GM23338 (cell line): ENCODE measurements at regions not wholly inside any gene's neighbourhood (a gene's known extent, or its start where the extent isn't known, plus 50 kb on each side); places are given as distances from the start of the nearest gene placed in this dataset.

Experiments
- ATAC-seq: fragments of 200-7000 bp; cut with Tn5 transposase; 3 replicates; pipeline ENCODE4 v1.9.1; 2020
- DNase-seq: peaks from one replicate; pipeline ENCODE4 v3.0.0-alpha.2; 2015; ENCODE audit warnings: low spot score
- H2AFZ ChIP-seq: fragments of 200-600 bp; sonication (generic); 2 replicates; pipeline ENCODE4 v1.8.0; 2016; ENCODE audit warnings: antibody characterized with exemption, mild to moderate bottlenecking, moderate library complexity
- H3F3A ChIP-seq: fragments of 200-600 bp; sonication (generic); replicated peaks from 2 replicates; pipeline ENCODE4 v1.8.0; 2017; ENCODE audit warnings: antibody characterized with exemption, mixed run types, low read depth
- H3K27ac ChIP-seq: fragments of 200-600 bp; sonication (generic); 2 replicates; pipeline ENCODE4 v1.6.1; 2016; ENCODE audit warnings: low read depth
- H3K27me3 ChIP-seq: fragments of 200-600 bp; sonication (generic); 2 replicates; pipeline ENCODE4 v1.8.0; 2016; ENCODE audit warnings: mild to moderate bottlenecking, mixed run types, moderate library complexity; ENCODE audit not compliant: insufficient read depth
- H3K36me3 ChIP-seq: fragments of 200-600 bp; sonication (generic); 2 replicates; pipeline ENCODE4 v1.8.0; 2016; ENCODE audit warnings: mild to moderate bottlenecking; ENCODE audit not compliant: insufficient read depth
- H3K4me1 ChIP-seq: fragments of 200-600 bp; sonication (generic); 2 replicates; pipeline ENCODE4 v1.8.0; 2016; ENCODE audit warnings: mild to moderate bottlenecking, moderate library complexity; ENCODE audit not compliant: insufficient read depth
- H3K4me2 ChIP-seq: fragments of 200-600 bp; sonication (generic); 2 replicates; pipeline ENCODE4 v1.7.1; 2017; ENCODE audit warnings: mixed run types
- H3K4me3 ChIP-seq: fragments of 200-600 bp; sonication (generic); 2 replicates; pipeline ENCODE4 v1.6.1; 2016; ENCODE audit warnings: mixed run types
- H3K79me2 ChIP-seq: fragments of 200-600 bp; sonication (generic); replicated peaks from 2 replicates; pipeline ENCODE4 v1.8.0; 2017; ENCODE audit warnings: mild to moderate bottlenecking; ENCODE audit not compliant: insufficient read depth
- H3K9me2 ChIP-seq: fragments of 200-600 bp; sonication (generic); 2 replicates; pipeline ENCODE4 v1.8.0; 2017; ENCODE audit not compliant: insufficient read depth
- H4K20me1 ChIP-seq: fragments of 200-600 bp; sonication (generic); replicated peaks from 2 replicates; pipeline ENCODE4 v1.8.0; 2017; ENCODE audit warnings: mild to moderate bottlenecking; ENCODE audit not compliant: insufficient read depth
- H3K27ac Mint-ChIP-seq: 2 replicates; pipeline ENCODE4 v1.8.0; 2020; ENCODE audit warnings: inconsistent platforms, mild to moderate bottlenecking, moderate library complexity, mixed read lengths
- H3K27me3 Mint-ChIP-seq: 3 replicates; pipeline ENCODE4 v1.8.0; 2022; ENCODE audit warnings: low read depth, mild to moderate bottlenecking, moderate library complexity, mixed read lengths, inconsistent platforms; ENCODE audit not compliant: insufficient read depth, poor library complexity
- H3K36me3 Mint-ChIP-seq: 3 replicates; pipeline ENCODE4 v1.8.0; 2021; ENCODE audit warnings: low read depth, mild to moderate bottlenecking, inconsistent platforms, moderate library complexity, mixed read lengths
- H3K4me1 Mint-ChIP-seq: 3 replicates; pipeline ENCODE4 v1.8.0; 2020; ENCODE audit warnings: mild to moderate bottlenecking, inconsistent platforms, mixed read lengths
- H3K4me3 Mint-ChIP-seq: 3 replicates; pipeline ENCODE4 v1.8.0; 2021; ENCODE audit warnings: moderate library complexity, mild to moderate bottlenecking, inconsistent platforms, mixed read lengths
- H3K9me3 Mint-ChIP-seq: 3 replicates; pipeline ENCODE4 v1.8.0; 2020; ENCODE audit warnings: moderate library complexity, mild to moderate bottlenecking, inconsistent platforms, mixed read lengths
- EZH2 ChIP-seq: fragments of 200-600 bp; sonication (generic); IDR thresholded peaks from one replicate; pipeline ENCODE4 v1.8.0; 2017; ENCODE audit warnings: antibody characterized with exemption, mild to moderate bottlenecking, low read depth; ENCODE audit not compliant: unreplicated experiment
- EZH2phosphoT487 ChIP-seq: fragments of 200-600 bp; sonication (generic); IDR thresholded peaks from one replicate; pipeline ENCODE4 v1.8.1; 2018; ENCODE audit warnings: antibody characterized with exemption; ENCODE audit not compliant: unreplicated experiment
- NANOG ChIP-seq: IDR thresholded peaks from 2 replicates; pipeline ENCODE4 v1.6.1; 2016; ENCODE audit warnings: antibody characterized with exemption, borderline replicate concordance
- POLR2AphosphoS5 ChIP-seq: IDR thresholded peaks from 2 replicates; pipeline ENCODE4 v1.6.1; 2016; ENCODE audit warnings: antibody characterized with exemption, low read depth
- STAT1 ChIP-seq: IDR thresholded peaks from one replicate; pipeline ENCODE4 v1.6.1; 2016; ENCODE audit warnings: antibody characterized with exemption; ENCODE audit not compliant: unreplicated experiment
- ZNF114 ChIP-seq: fragments of 250-450 bp; sonication (Bioruptor Pico); IDR thresholded peaks from 2 replicates; pipeline ENCODE4 v1.5.0; 2020; ENCODE audit warnings: mild to moderate bottlenecking, moderate library complexity
- ZNF331 ChIP-seq: fragments of 250-450 bp; sonication (Bioruptor Pico); IDR thresholded peaks from 2 replicates; pipeline ENCODE4 v1.5.0; 2020; ENCODE audit warnings: low read depth, mild to moderate bottlenecking, moderate library complexity
- TF ChIP-seq, protein P1 (sequence below), 2 experiments: fragments of 200-600 bp in 1 of 2; sonication (generic) in 1 of 2; conservative IDR thresholded peaks; 2 replicates each; pipeline versions ENCODE4 v1.5.1 to v1.6.1; 2016 to 2017; ENCODE audit warnings: antibody characterized with exemption in 2 of 2, low read depth in 2 of 2, mild to moderate bottlenecking in 2 of 2, moderate library complexity in 1 of 2
- TF ChIP-seq, protein P2 (sequence below): IDR thresholded peaks from one replicate; pipeline ENCODE4 v1.6.1; 2018; ENCODE audit warnings: antibody characterized with exemption; ENCODE audit not compliant: unreplicated experiment
- TF ChIP-seq, protein P3 (sequence below): IDR thresholded peaks from 2 replicates; pipeline ENCODE4 v1.6.1; 2016; ENCODE audit warnings: antibody characterized with exemption

DNA sequence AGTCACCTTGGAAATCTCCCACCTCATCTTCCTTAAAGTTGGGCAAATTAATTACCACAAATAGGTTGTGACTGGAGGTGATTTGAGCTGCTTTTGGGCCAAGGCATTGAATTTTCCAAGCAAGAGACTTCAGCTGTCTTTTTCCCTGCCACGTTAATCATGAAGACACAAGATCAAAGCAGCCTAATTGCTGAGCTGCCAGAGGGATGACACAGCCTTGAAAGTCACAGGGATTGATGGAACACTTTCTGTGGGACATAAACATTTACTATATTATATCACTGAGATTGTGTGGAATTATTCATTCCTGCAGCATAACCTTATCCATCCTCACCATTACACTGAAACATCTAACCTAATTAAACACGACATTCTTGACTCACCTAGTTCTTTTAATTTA lies 172.2 kb downstream of the FAM170A start:
- no peaks in the 10 kb centered on the region for H3K9me2 ChIP-seq
- H4K20me1 ChIP-seq: no peaks in the 10 kb centered on the region
- H3K4me1 Mint-ChIP-seq: peaks cover 10% of the 10 kb centered on the region; the same call in 2 of the 3 replicates
- no peak overlapping the region for H3K27ac ChIP-seq
- H2AFZ ChIP-seq: no peak overlapping the region
- no peaks in the 10 kb centered on the region for H3F3A ChIP-seq
- no peaks in the 10 kb centered on the region for H3K27me3 ChIP-seq
- no peak for ATAC-seq
- no peaks in the 10 kb centered on the region for H3K36me3 ChIP-seq
- H3K27ac Mint-ChIP-seq: no peak overlapping the region
- H3K4me3 Mint-ChIP-seq: no peak overlapping the region
- no peaks in the 10 kb centered on the region for H3K36me3 Mint-ChIP-seq
- H3K27me3 Mint-ChIP-seq: no peaks in the 10 kb centered on the region
- no peaks in the 10 kb centered on the region for H3K4me1 ChIP-seq
- H3K4me3 ChIP-seq: no peak overlapping the region
- H3K9me3 Mint-ChIP-seq: peaks cover 2% of the 10 kb centered on the region; the same call in 1 of the 3 replicates
- H3K79me2 ChIP-seq: no peaks in the 10 kb centered on the region
- TF ChIP-seq EZH2phosphoT487: no peak
- TF ChIP-seq, protein P1, sequence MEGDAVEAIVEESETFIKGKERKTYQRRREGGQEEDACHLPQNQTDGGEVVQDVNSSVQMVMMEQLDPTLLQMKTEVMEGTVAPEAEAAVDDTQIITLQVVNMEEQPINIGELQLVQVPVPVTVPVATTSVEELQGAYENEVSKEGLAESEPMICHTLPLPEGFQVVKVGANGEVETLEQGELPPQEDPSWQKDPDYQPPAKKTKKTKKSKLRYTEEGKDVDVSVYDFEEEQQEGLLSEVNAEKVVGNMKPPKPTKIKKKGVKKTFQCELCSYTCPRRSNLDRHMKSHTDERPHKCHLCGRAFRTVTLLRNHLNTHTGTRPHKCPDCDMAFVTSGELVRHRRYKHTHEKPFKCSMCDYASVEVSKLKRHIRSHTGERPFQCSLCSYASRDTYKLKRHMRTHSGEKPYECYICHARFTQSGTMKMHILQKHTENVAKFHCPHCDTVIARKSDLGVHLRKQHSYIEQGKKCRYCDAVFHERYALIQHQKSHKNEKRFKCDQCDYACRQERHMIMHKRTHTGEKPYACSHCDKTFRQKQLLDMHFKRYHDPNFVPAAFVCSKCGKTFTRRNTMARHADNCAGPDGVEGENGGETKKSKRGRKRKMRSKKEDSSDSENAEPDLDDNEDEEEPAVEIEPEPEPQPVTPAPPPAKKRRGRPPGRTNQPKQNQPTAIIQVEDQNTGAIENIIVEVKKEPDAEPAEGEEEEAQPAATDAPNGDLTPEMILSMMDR (conservative IDR thresholded peaks at IDR 0.05; ENCODE audit: low read depth in 2 of 2): no peak
- TF ChIP-seq NANOG: no peak
- no peak for TF ChIP-seq ZNF331 (CRISPR knock-in tag)
- TF ChIP-seq, protein P2, sequence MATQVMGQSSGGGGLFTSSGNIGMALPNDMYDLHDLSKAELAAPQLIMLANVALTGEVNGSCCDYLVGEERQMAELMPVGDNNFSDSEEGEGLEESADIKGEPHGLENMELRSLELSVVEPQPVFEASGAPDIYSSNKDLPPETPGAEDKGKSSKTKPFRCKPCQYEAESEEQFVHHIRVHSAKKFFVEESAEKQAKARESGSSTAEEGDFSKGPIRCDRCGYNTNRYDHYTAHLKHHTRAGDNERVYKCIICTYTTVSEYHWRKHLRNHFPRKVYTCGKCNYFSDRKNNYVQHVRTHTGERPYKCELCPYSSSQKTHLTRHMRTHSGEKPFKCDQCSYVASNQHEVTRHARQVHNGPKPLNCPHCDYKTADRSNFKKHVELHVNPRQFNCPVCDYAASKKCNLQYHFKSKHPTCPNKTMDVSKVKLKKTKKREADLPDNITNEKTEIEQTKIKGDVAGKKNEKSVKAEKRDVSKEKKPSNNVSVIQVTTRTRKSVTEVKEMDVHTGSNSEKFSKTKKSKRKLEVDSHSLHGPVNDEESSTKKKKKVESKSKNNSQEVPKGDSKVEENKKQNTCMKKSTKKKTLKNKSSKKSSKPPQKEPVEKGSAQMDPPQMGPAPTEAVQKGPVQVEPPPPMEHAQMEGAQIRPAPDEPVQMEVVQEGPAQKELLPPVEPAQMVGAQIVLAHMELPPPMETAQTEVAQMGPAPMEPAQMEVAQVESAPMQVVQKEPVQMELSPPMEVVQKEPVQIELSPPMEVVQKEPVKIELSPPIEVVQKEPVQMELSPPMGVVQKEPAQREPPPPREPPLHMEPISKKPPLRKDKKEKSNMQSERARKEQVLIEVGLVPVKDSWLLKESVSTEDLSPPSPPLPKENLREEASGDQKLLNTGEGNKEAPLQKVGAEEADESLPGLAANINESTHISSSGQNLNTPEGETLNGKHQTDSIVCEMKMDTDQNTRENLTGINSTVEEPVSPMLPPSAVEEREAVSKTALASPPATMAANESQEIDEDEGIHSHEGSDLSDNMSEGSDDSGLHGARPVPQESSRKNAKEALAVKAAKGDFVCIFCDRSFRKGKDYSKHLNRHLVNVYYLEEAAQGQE: no peak
- TF ChIP-seq, protein P3, sequence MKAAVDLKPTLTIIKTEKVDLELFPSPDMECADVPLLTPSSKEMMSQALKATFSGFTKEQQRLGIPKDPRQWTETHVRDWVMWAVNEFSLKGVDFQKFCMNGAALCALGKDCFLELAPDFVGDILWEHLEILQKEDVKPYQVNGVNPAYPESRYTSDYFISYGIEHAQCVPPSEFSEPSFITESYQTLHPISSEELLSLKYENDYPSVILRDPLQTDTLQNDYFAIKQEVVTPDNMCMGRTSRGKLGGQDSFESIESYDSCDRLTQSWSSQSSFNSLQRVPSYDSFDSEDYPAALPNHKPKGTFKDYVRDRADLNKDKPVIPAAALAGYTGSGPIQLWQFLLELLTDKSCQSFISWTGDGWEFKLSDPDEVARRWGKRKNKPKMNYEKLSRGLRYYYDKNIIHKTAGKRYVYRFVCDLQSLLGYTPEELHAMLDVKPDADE: no peak
- no peak for TF ChIP-seq STAT1
- TF ChIP-seq POLR2AphosphoS5: no peak
- TF ChIP-seq ZNF114: no peak
- TF ChIP-seq EZH2: no peak
- no peak for DNase-seq
- no peak overlapping the region for H3K4me2 ChIP-seq

DNA sequence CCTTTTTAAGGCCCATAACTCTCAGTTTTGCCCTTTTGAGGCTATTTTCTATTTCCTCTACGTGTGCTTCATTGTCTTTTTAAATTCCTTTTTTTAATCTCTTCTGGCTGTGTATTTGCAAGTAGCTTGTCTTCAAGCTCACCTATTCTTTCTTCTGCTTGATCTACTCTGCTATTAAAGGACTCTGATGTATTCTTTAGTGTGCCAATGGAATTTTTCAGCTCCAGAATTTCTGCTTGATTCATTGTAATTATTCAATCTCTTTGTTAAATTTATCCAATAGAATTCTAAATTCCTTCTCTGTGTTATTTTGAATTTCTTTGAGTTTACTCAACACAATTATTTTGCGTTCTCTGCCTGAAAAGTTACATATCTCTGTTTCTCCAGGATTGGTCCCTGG lies 178.7 kb downstream of the FAM170A start:
- Mint-ChIP-seq H3K27ac (no peak overlapping the region), H3K36me3 (no peaks in the 10 kb centered on the region), H3K4me3 (no peak overlapping the region), H3K9me3 (peaks cover 6% of the 10 kb centered on the region; the same call in 2 of the 3 replicates), H3K4me1 (peaks cover 9% of the 10 kb centered on the region), H3K27me3 (no peaks in the 10 kb centered on the region)
- no peaks in the 10 kb centered on the region for H4K20me1 ChIP-seq
- H3K4me3 ChIP-seq: no peak overlapping the region
- H3K4me2 ChIP-seq: no peak overlapping the region
- ATAC-seq: no peak
- H3K4me1 ChIP-seq: no peaks in the 10 kb centered on the region; the same call in 1 of the 2 replicates
- no peaks in the 10 kb centered on the region for H3F3A ChIP-seq
- H2AFZ ChIP-seq: no peak overlapping the region
- H3K9me2 ChIP-seq: no peaks in the 10 kb centered on the region
- no peak for DNase-seq
- H3K27ac ChIP-seq: no peak overlapping the region
- no peaks in the 10 kb centered on the region for H3K27me3 ChIP-seq
- H3K79me2 ChIP-seq: no peaks in the 10 kb centered on the region
- H3K36me3 ChIP-seq: no peaks in the 10 kb centered on the region
- TF ChIP-seq, protein P3: no peak
- TF ChIP-seq, protein P1 (conservative IDR thresholded peaks at IDR 0.05; ENCODE audit: low read depth in 2 of 2): no peak
- no peak for TF ChIP-seq POLR2AphosphoS5
